K562 (cell line): ENCODE measurements at regions not wholly inside any gene's neighbourhood (a gene's known extent, or its start where the extent isn't known, plus 50 kb on each side); places are given as distances from the start of the nearest gene placed in this dataset.
A peak's percentile ranks its signal among the peaks of the same experiment; 100 is the strongest.

ENCODE experiments used
- ATAC-seq: fragments of 200-7000 bp; cut with Tn5 transposase; 3 replicates; pipeline ENCODE4 v1.9.1; 2020; ENCODE audit warnings: moderate library complexity
- BruUV-seq: library from RNA; stranded (reverse); fragments of 400-500 nt; replicated peaks from 2 replicates; lab custom pipeline; 2021; lab: Mats Ljungman, UMichigan
- CTCF ChIA-PET: fragments of 300-600 bp; formaldehyde crosslinking; extraction: SDS; loops from one replicate; lab custom pipeline; 2021; ENCODE audit warnings: low intra/inter-chr PET ratio; lab: Yijun Ruan, JAX
- POLR2A ChIA-PET: fragments of 300-600, 350-650 bp; sonication (Branson Sonifier 250); formaldehyde crosslinking; extraction: SDS; loops from one replicate; lab custom pipeline; 2021; ENCODE audit warnings: antibody characterized with exemption, inconsistent platforms; lab: Yijun Ruan, JAX
- DNase-seq, 4 experiments: peaks; one replicate each; pipeline versions ENCODE4 v3.0.0 to v3.0.0-alpha.2; 2011 to 2018; ENCODE audit warnings: low spot score in 3 of 4, mixed read lengths in 3 of 4; ENCODE audit errors: extremely low read depth in 1 of 4
- FAIRE-seq: peaks from 2 replicates; lab custom pipeline; 2011; peaks lifted over from hg19 to GRCh38; lab: Jason Lieb, UNC
- H2AFZ ChIP-seq: 2 replicates; pipeline ENCODE4 v1.6.0; 2011; ENCODE audit warnings: low read depth, low read length, control low read depth, inconsistent platforms
- H3K27ac ChIP-seq: fragments of 200-600 bp; 3 replicates; pipeline ENCODE4 v1.8.0; 2011; ENCODE audit warnings: low read depth, mild to moderate bottlenecking, control low read depth, inconsistent platforms, low read length, moderate library complexity, mixed read lengths; ENCODE audit errors: extremely low read depth
- H3K27me3 ChIP-seq, 2 experiments: fragments of 300-600 bp in 1 of 2; 2 replicates in 1 of 2; 3 replicates in 1 of 2; pipeline versions ENCODE4 v1.6.0 to v1.8.0; 2011; ENCODE audit warnings: inconsistent platforms in 2 of 2, low read length in 2 of 2, mild to moderate bottlenecking in 1 of 2, mixed read lengths in 1 of 2, moderate library complexity in 1 of 2; ENCODE audit not compliant: control insufficient read depth in 2 of 2, insufficient read depth in 2 of 2
- H3K36me3 ChIP-seq: fragments of 300-600 bp; 3 replicates; pipeline ENCODE4 v1.8.0; 2011; ENCODE audit warnings: mild to moderate bottlenecking, low read length, inconsistent platforms; ENCODE audit not compliant: control insufficient read depth, insufficient read depth
- H3K4me1 ChIP-seq, 2 experiments: fragments of 200-600 bp in 1 of 2; replicated peaks in 1 of 2; 2 replicates in 1 of 2; 3 replicates in 1 of 2; pipeline versions ENCODE4 v1.5.1 to v1.8.0; 2011; ENCODE audit warnings: inconsistent platforms in 2 of 2, low read length in 2 of 2, mild to moderate bottlenecking in 1 of 2, mixed read lengths in 1 of 2, moderate library complexity in 1 of 2; ENCODE audit not compliant: control insufficient read depth in 2 of 2, insufficient read depth in 2 of 2
- H3K4me2 ChIP-seq: 2 replicates; pipeline ENCODE4 v1.6.1; 2011; ENCODE audit warnings: low read length, control low read depth, inconsistent platforms, mixed read lengths; ENCODE audit not compliant: insufficient read depth
- H3K4me3 ChIP-seq: fragments of 200-600 bp; sonication (generic), shearing (Covaris generic); 2 replicates; pipeline ENCODE4 v1.5.1; 2016; ENCODE audit warnings: control low read depth, inconsistent platforms
- H3K79me2 ChIP-seq: fragments of 200-600 bp; 3 replicates; pipeline ENCODE4 v1.8.0; 2011; ENCODE audit warnings: low read length, inconsistent platforms; ENCODE audit not compliant: control insufficient read depth, insufficient read depth
- H3K9ac ChIP-seq, 2 experiments: 2 replicates each; pipeline versions ENCODE4 v1.6.0 to v1.6.1; 2011; ENCODE audit warnings: low read depth in 2 of 2, low read length in 2 of 2, control low read depth in 1 of 2, inconsistent platforms in 1 of 2, mild to moderate bottlenecking in 1 of 2, mixed read lengths in 1 of 2; ENCODE audit not compliant: insufficient read depth in 1 of 2
- H3K9me1 ChIP-seq: one replicate; pipeline ENCODE4 v1.6.0; 2011; ENCODE audit warnings: inconsistent platforms, mild to moderate bottlenecking, low read length, moderate library complexity; ENCODE audit not compliant: control insufficient read depth, insufficient read depth
- H3K9me3 ChIP-seq: replicated peaks from 2 replicates; pipeline ENCODE4 v1.5.1; 2011; ENCODE audit warnings: low read depth, low read length, inconsistent platforms; ENCODE audit not compliant: control insufficient read depth, insufficient read depth
- H4K20me1 ChIP-seq: replicated peaks from 2 replicates; pipeline ENCODE4 v1.6.1; 2011; ENCODE audit warnings: low read length, inconsistent platforms, mixed read lengths; ENCODE audit not compliant: control insufficient read depth, insufficient read depth
- DMBX1 ChIP-seq: fragments of 250-450 bp; sonication (Bioruptor Pico); IDR thresholded peaks from 2 replicates; pipeline ENCODE4 v1.8.0; 2022; ENCODE audit warnings: inconsistent platforms, mild to moderate bottlenecking, moderate library complexity, borderline replicate concordance
- ESRRA ChIP-seq: fragments of 450-650 bp; IDR thresholded peaks from 2 replicates; pipeline ENCODE4 v1.6.1; 2014; ENCODE audit warnings: low read depth, mild to moderate bottlenecking, moderate library complexity, borderline replicate concordance
- FOXM1 ChIP-seq, 2 experiments: fragments of 450-650 bp in 1 of 2; sonication (generic) in 1 of 2; formaldehyde crosslinking in 1 of 2; IDR thresholded peaks; 2 replicates each; pipeline versions ENCODE4 v1.6.1 to v1.9.0; 2017 to 2022; ENCODE audit warnings: low read depth in 2 of 2, mild to moderate bottlenecking in 2 of 2, missing genetic modification reagents in 1 of 2, moderate library complexity in 1 of 2
- ILF3 ChIP-seq: fragments of 450-650 bp; IDR thresholded peaks from 2 replicates; pipeline ENCODE4 v1.6.1; 2018; ENCODE audit warnings: antibody characterized with exemption, mild to moderate bottlenecking, moderate library complexity, borderline replicate concordance
- JUN ChIP-seq, 2 experiments: sonication (generic) in 1 of 2; formaldehyde crosslinking in 1 of 2; IDR thresholded peaks; 2 replicates each; pipeline versions ENCODE4 v1.6.1 to v1.8.0; 2012 to 2022; ENCODE audit warnings: borderline replicate concordance in 2 of 2, mild to moderate bottlenecking in 2 of 2, improper control_type of control experiment in 1 of 2, low read depth in 1 of 2, low read length in 1 of 2, missing genetic modification reagents in 1 of 2
- NELFE ChIP-seq: IDR thresholded peaks from 2 replicates; pipeline ENCODE4 v1.6.1; 2011; ENCODE audit warnings: mild to moderate bottlenecking; ENCODE audit not compliant: insufficient read depth, insufficient read length
- NUFIP1 ChIP-seq: fragments of 450-650 bp; IDR thresholded peaks from 2 replicates; pipeline ENCODE4 v1.6.1; 2018; ENCODE audit not compliant: partially characterized antibody
- SP2 ChIP-seq: IDR thresholded peaks from 2 replicates; pipeline ENCODE4 v1.6.1; 2011; ENCODE audit warnings: mild to moderate bottlenecking, low read depth, low read length, moderate library complexity; ENCODE audit not compliant: poor library complexity, severe bottlenecking; ENCODE audit errors: extremely low read depth
- ZNF699 ChIP-seq: fragments of 250-450 bp; sonication (Bioruptor Pico); IDR thresholded peaks from 2 replicates; pipeline ENCODE4 v1.8.0; 2021; ENCODE audit warnings: mild to moderate bottlenecking, moderate library complexity; ENCODE audit not compliant: insufficient replicate concordance
- WGBS: fragments of 100-300 bp; shearing (Covaris generic); methylation state at CpG from one replicate; pipeline ENCODE4 v1.1.6; 2016; ENCODE audit warnings: low coverage, mixed read lengths; ENCODE audit not compliant: insufficient coverage; ENCODE audit errors: missing lambda C conversion rate; 5-methylcytosine and 5-hydroxymethylcytosine counted together
- in situ Hi-C: fragments of 300-500 bp; cut with MboI; formaldehyde crosslinking; loops from 4 replicates; pipeline ENCODE4 v1.15.0; 2018; ENCODE audit warnings: inconsistent platforms, mixed read lengths
- intact Hi-C: fragments of 100-400 bp; cut with micrococcal nuclease; formaldehyde crosslinking; loops from 2 replicates; pipeline ENCODE4 v1.14.2; 2022
- TF ChIP-seq, protein P1 (sequence below): fragments of 450-650 bp; formaldehyde crosslinking; IDR thresholded peaks from 2 replicates; pipeline ENCODE4 v1.4.0; 2022; ENCODE audit warnings: missing genetic modification characterization
- TF ChIP-seq, protein P2 (sequence below): fragments of 450-650 bp; formaldehyde crosslinking; IDR thresholded peaks from 2 replicates; pipeline ENCODE4 v1.4.0; 2020; ENCODE audit warnings: mild to moderate bottlenecking, moderate library complexity

DNA sequence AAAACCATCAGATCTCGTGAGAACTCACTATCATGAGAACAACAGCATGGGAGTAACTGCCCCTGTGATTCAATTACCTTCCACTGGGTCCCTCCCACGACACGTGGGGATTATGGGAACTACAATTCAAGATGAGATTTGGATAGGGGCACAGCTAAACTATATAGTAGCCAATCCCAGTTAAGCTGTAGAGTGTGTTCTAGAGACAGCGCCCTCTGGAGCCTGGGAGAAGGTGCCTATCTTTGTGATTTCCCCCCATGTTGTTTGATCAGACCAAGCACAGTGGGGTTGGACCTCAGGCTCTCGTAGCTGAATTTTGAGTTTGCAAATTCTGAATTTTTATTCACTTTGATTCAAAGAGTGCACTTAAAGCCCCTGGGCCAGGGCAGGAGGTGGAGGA is 108.2 kb upstream of the TWIST2 start:
- CTCF ChIA-PET, result no interaction called here
- FAIRE-seq (no peak), DNase-seq (peak in 2 of 4 experiments; percentile 1 to 11), ATAC-seq (no peak)
- no TSS peak for BruUV-seq
- H3K9ac ChIP-seq, result no peak overlapping the region
- H3K4me1 ChIP-seq, result peaks cover 0 to 6% of the 10 kb centered on the region in 2 experiments; a peak in 4 of 5 replicates
- POLR2A ChIA-PET, result no interaction called here
- no peaks in the 10 kb centered on the region for H3K9me1 ChIP-seq
- intact Hi-C loops, result no loop called here
- H3K27ac ChIP-seq, result no peak overlapping the region
- H4K20me1 ChIP-seq, result no peaks in the 10 kb centered on the region
- no peaks in the 10 kb centered on the region; a peak in 1 of 5 replicates for H3K27me3 ChIP-seq
- no peak overlapping the region for H3K4me2 ChIP-seq
- no peak overlapping the region for H3K4me3 ChIP-seq
- H3K79me2 ChIP-seq, result no peaks in the 10 kb centered on the region
- no peak for TF ChIP-seq DMBX1 (CRISPR knock-in tag)
- 8% methylated on average over 5 of the region's 5 CpGs for WGBS
- in situ Hi-C loops, result no loop called here
- no peaks in the 10 kb centered on the region for H3K36me3 ChIP-seq
- no peak overlapping the region for H2AFZ ChIP-seq
- no peaks in the 10 kb centered on the region for H3K9me3 ChIP-seq

DNA sequence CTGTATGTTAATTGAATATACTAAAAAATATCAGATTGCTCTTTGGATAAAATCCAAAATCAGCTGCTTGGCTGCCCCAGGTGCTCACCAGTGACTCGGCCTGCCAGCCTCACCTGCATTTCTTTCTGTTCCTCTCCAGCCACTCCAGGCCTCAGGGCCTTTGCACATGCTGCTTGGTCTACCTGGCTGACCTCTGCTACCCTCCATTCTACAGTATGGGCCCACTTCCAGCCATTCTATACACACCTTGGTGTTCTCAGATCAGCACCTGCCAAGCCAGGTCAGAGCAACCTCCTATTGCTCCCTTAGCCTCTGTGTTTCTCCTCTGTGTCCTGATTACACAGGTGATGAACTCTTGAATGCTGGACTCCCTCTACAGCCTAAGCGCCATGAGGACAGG is 106.6 kb upstream of the TWIST2 start:
- WGBS, result 0% methylated on average over 1 of the region's 2 CpGs
- DNase-seq (no peak), ATAC-seq (no peak), FAIRE-seq (no peak)
- Histone ChIP-seq H3K9ac (no peak overlapping the region), H3K36me3 (no peaks in the 10 kb centered on the region), H3K4me3 (no peak overlapping the region), H4K20me1 (no peaks in the 10 kb centered on the region), H3K79me2 (no peaks in the 10 kb centered on the region), H3K4me2 (no peak overlapping the region), H2AFZ (no peak overlapping the region), H3K9me3 (no peaks in the 10 kb centered on the region), H3K27ac (no peak overlapping the region), H3K27me3 (no peaks in the 10 kb centered on the region; a peak in 1 of 5 replicates), H3K4me1 (peaks cover 0 to 6% of the 10 kb centered on the region in 2 experiments; a peak in 4 of 5 replicates), H3K9me1 (no peaks in the 10 kb centered on the region)
- BruUV-seq, result no TSS peak
- intact Hi-C loops, result no loop called here
- ChIA-PET POLR2A (no interaction called here), CTCF (no interaction called here)
- TF ChIP-seq ILF3 (no peak), NELFE (no peak), NUFIP1 (no peak), ZNF699 (CRISPR knock-in tag) (no peak), JUN (IDR thresholded peaks at IDR 0.05; ENCODE audit: borderline replicate concordance, low read depth, low read length) (no peak), JUN (CRISPR knock-in tag; IDR thresholded peaks at IDR 0.05; ENCODE audit: borderline replicate concordance) (no peak), ESRRA (no peak), FOXM1 (IDR thresholded peaks at IDR 0.05; ENCODE audit: low read depth) (no peak), FOXM1 (CRISPR knock-in tag; IDR thresholded peaks at IDR 0.05; ENCODE audit: low read depth) (no peak), SP2 (no peak)
- TF ChIP-seq, protein P1, sequence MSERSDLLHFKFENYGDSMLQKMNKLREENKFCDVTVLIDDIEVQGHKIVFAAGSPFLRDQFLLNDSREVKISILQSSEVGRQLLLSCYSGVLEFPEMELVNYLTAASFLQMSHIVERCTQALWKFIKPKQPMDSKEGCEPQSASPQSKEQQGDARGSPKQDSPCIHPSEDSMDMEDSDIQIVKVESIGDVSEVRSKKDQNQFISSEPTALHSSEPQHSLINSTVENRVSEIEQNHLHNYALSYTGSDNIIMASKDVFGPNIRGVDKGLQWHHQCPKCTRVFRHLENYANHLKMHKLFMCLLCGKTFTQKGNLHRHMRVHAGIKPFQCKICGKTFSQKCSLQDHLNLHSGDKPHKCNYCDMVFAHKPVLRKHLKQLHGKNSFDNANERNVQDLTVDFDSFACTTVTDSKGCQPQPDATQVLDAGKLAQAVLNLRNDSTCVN (CRISPR knock-in tag), result no peak
- TF ChIP-seq, protein P2, sequence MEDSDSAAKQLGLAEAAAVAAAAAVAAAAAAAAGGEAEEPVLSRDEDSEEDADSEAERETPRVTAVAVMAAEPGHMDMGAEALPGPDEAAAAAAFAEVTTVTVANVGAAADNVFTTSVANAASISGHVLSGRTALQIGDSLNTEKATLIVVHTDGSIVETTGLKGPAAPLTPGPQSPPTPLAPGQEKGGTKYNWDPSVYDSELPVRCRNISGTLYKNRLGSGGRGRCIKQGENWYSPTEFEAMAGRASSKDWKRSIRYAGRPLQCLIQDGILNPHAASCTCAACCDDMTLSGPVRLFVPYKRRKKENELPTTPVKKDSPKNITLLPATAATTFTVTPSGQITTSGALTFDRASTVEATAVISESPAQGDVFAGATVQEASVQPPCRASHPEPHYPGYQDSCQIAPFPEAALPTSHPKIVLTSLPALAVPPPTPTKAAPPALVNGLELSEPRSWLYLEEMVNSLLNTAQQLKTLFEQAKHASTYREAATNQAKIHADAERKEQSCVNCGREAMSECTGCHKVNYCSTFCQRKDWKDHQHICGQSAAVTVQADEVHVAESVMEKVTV (CRISPR knock-in tag), result no peak
- in situ Hi-C loops, result no loop called here
